NB4 (cell line): ENCODE measurements at regions not wholly inside any gene's neighbourhood (a gene's known extent, or its start where the extent isn't known, plus 50 kb on each side); places are given as distances from the start of the nearest gene placed in this dataset.

ENCODE experiments used
- POLR2A ChIP-seq: IDR thresholded peaks from 2 replicates; pipeline ENCODE4 v1.6.1; 2011; ENCODE audit warnings: mild to moderate bottlenecking; ENCODE audit not compliant: insufficient read length; ENCODE audit errors: extremely low read depth
- TF ChIP-seq, protein P1 (sequence below): IDR thresholded peaks from one replicate; pipeline ENCODE4 v1.5.1; 2012; ENCODE audit warnings: low read depth, low read length
- TF ChIP-seq, protein P2 (sequence below): IDR thresholded peaks from 2 replicates; pipeline ENCODE4 v1.6.1; 2011; ENCODE audit warnings: low read depth, low read length

DNA sequence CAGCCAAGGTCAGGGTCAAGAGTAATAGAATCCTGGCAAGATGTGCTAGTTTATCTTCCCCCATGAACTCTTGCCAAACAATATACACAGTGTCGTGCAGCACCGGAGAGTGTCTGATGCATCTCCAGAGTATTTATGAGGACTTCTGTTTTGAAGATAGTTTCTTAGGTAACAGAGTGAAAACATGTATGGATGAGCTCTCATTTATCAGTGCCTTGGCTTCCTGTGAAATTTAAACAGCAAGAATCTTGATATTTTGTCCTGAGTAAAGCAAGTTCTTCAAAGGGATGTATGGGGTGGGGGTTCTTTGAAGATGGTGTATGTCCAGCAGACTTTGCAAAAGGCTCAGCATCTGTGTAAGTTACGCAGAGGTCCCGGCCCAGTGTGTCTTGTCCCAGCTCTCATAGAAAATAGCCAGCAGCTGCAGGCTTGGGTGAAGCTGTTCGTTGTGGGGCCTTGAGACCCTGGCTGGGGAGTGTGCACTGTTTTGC lies 361.0 kb upstream of the NT5C1B start:
- TF ChIP-seq, protein P1, sequence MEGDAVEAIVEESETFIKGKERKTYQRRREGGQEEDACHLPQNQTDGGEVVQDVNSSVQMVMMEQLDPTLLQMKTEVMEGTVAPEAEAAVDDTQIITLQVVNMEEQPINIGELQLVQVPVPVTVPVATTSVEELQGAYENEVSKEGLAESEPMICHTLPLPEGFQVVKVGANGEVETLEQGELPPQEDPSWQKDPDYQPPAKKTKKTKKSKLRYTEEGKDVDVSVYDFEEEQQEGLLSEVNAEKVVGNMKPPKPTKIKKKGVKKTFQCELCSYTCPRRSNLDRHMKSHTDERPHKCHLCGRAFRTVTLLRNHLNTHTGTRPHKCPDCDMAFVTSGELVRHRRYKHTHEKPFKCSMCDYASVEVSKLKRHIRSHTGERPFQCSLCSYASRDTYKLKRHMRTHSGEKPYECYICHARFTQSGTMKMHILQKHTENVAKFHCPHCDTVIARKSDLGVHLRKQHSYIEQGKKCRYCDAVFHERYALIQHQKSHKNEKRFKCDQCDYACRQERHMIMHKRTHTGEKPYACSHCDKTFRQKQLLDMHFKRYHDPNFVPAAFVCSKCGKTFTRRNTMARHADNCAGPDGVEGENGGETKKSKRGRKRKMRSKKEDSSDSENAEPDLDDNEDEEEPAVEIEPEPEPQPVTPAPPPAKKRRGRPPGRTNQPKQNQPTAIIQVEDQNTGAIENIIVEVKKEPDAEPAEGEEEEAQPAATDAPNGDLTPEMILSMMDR: no peak
- no peak for TF ChIP-seq POLR2A
- TF ChIP-seq, protein P2, sequence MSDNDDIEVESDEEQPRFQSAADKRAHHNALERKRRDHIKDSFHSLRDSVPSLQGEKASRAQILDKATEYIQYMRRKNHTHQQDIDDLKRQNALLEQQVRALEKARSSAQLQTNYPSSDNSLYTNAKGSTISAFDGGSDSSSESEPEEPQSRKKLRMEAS: no peak
